WTC11 (cell line): ENCODE measurements at regions not wholly inside any gene's neighbourhood (a gene's known extent, or its start where the extent isn't known, plus 50 kb on each side); places are given as distances from the start of the nearest gene placed in this dataset.

ENCODE experiments used
- ATAC-seq: fragments of 200-7000 bp; cut with Tn5 transposase; 2 replicates; pipeline ENCODE4 v1.10.0; 2021; ENCODE audit warnings: mild to moderate bottlenecking, moderate library complexity
- CTCF ChIA-PET: fragments of 300-600 bp; sonication (Branson Sonifier 250); formaldehyde crosslinking; loops from one replicate; lab custom pipeline; 2021; ENCODE audit warnings: antibody characterized with exemption; lab: Charles Lee
- POLR2A ChIA-PET: fragments of 350-600 bp; sonication (Branson Sonifier 250); formaldehyde crosslinking; loops from one replicate; lab custom pipeline; 2021; ENCODE audit warnings: antibody characterized with exemption; lab: Charles Lee
- DNase-seq: peaks from one replicate; pipeline ENCODE4 v3.0.0; 2021; ENCODE audit warnings: low spot score
- H3K27ac Mint-ChIP-seq: 2 replicates; pipeline ENCODE4 v1.8.0; 2021; ENCODE audit warnings: mixed read lengths
- H3K27me3 Mint-ChIP-seq: 2 replicates; pipeline ENCODE4 v1.8.0; 2021; ENCODE audit warnings: low read depth, mild to moderate bottlenecking, moderate library complexity, mixed read lengths
- H3K36me3 Mint-ChIP-seq: 2 replicates; pipeline ENCODE4 v1.8.0; 2021; ENCODE audit warnings: mixed read lengths
- H3K4me1 Mint-ChIP-seq: 2 replicates; pipeline ENCODE4 v1.8.0; 2022; ENCODE audit warnings: mixed read lengths
- H3K4me3 Mint-ChIP-seq: 2 replicates; pipeline ENCODE4 v1.8.0; 2021; ENCODE audit warnings: mild to moderate bottlenecking, moderate library complexity, mixed read lengths
- H3K9me3 Mint-ChIP-seq: 2 replicates; pipeline ENCODE4 v1.8.0; 2021; ENCODE audit warnings: mixed read lengths
- EMX1 ChIP-seq: fragments of 250-450 bp; sonication (Bioruptor Pico); IDR thresholded peaks from 2 replicates; pipeline ENCODE4 v1.8.0; 2021; ENCODE audit warnings: mild to moderate bottlenecking
- FOXK1 ChIP-seq: sonication (generic); formaldehyde crosslinking; IDR thresholded peaks from 2 replicates; pipeline ENCODE4 v1.8.0; 2022; ENCODE audit warnings: mild to moderate bottlenecking, moderate library complexity, missing genetic modification reagents
- FOXP1 ChIP-seq: sonication (generic); formaldehyde crosslinking; IDR thresholded peaks from 2 replicates; pipeline ENCODE4 v1.8.0; 2022; ENCODE audit warnings: missing genetic modification reagents, mild to moderate bottlenecking, moderate library complexity, borderline replicate concordance
- MXD4 ChIP-seq: fragments of 250-450 bp; sonication (Bioruptor Pico); IDR thresholded peaks from 2 replicates; pipeline ENCODE4 v1.8.0; 2021; ENCODE audit warnings: mild to moderate bottlenecking, moderate library complexity, borderline replicate concordance
- MYBL2 ChIP-seq: sonication (generic); formaldehyde crosslinking; IDR thresholded peaks from 2 replicates; pipeline ENCODE4 v1.8.1; 2023; ENCODE audit warnings: mild to moderate bottlenecking, moderate library complexity, missing genetic modification reagents
- OVOL2 ChIP-seq: fragments of 250-450 bp; sonication (Bioruptor Pico); IDR thresholded peaks from 2 replicates; pipeline ENCODE4 v1.9.0; 2021; ENCODE audit warnings: mild to moderate bottlenecking, borderline replicate concordance
- RORB ChIP-seq: fragments of 250-450 bp; sonication (Bioruptor Pico); IDR thresholded peaks from 2 replicates; pipeline ENCODE4 v1.9.0; 2021; ENCODE audit warnings: mild to moderate bottlenecking
- TEAD1 ChIP-seq: sonication (generic); formaldehyde crosslinking; IDR thresholded peaks from 2 replicates; pipeline ENCODE4 v1.8.0; 2022; ENCODE audit warnings: mild to moderate bottlenecking, missing genetic modification reagents
- TP53 ChIP-seq: sonication (generic); formaldehyde crosslinking; IDR thresholded peaks from 2 replicates; pipeline ENCODE4 v1.8.1; 2023; ENCODE audit warnings: mild to moderate bottlenecking, missing genetic modification reagents
- ZNF219 ChIP-seq: sonication (generic); formaldehyde crosslinking; IDR thresholded peaks from 2 replicates; pipeline ENCODE4 v1.8.0; 2023; ENCODE audit warnings: missing genetic modification reagents, mild to moderate bottlenecking, borderline replicate concordance
- ZNF396 ChIP-seq: fragments of 250-450 bp; sonication (Bioruptor Pico); IDR thresholded peaks from 2 replicates; pipeline ENCODE4 v1.8.0; 2021; ENCODE audit warnings: mild to moderate bottlenecking, moderate library complexity, borderline replicate concordance
- ZNF671 ChIP-seq: fragments of 250-450 bp; sonication (Bioruptor Pico); IDR thresholded peaks from 2 replicates; pipeline ENCODE4 v1.8.0; 2021; ENCODE audit warnings: mild to moderate bottlenecking
- TF ChIP-seq, protein P1 (sequence below): sonication (generic); formaldehyde crosslinking; IDR thresholded peaks from 2 replicates; pipeline ENCODE4 v1.8.0; 2022; ENCODE audit warnings: mild to moderate bottlenecking, missing genetic modification reagents
- TF ChIP-seq, protein P2 (sequence below): fragments of 250-450 bp; sonication (Bioruptor Pico); IDR thresholded peaks from 2 replicates; pipeline ENCODE4 v1.9.0; 2021; ENCODE audit warnings: mild to moderate bottlenecking
- TF ChIP-seq, protein P3 (sequence below): sonication (generic); formaldehyde crosslinking; IDR thresholded peaks from 2 replicates; pipeline ENCODE4 v1.8.1; 2022; ENCODE audit warnings: mild to moderate bottlenecking, missing genetic modification reagents, moderate library complexity, borderline replicate concordance
- TF ChIP-seq, protein P4 (sequence below): sonication (generic); formaldehyde crosslinking; IDR thresholded peaks from 2 replicates; pipeline ENCODE4 v1.8.0; 2023; ENCODE audit warnings: mild to moderate bottlenecking, missing genetic modification reagents
- TF ChIP-seq, protein P5 (sequence below): sonication (generic); formaldehyde crosslinking; IDR thresholded peaks from 2 replicates; pipeline ENCODE4 v1.8.0; 2022; ENCODE audit warnings: mild to moderate bottlenecking, missing genetic modification reagents
- TF ChIP-seq, protein P6 (sequence below): sonication (generic); formaldehyde crosslinking; IDR thresholded peaks from 2 replicates; pipeline ENCODE4 v1.8.0; 2022; ENCODE audit warnings: mild to moderate bottlenecking, missing genetic modification reagents
- TF ChIP-seq, protein P7 (sequence below): sonication (generic); formaldehyde crosslinking; IDR thresholded peaks from 2 replicates; pipeline ENCODE4 v1.8.0; 2022; ENCODE audit warnings: mild to moderate bottlenecking, missing genetic modification reagents
- TF ChIP-seq, protein P8 (sequence below): fragments of 200-600 bp; IDR thresholded peaks from 2 replicates; pipeline ENCODE4 v1.8.0; 2022; ENCODE audit warnings: antibody characterized with exemption
- TF ChIP-seq, protein P9 (sequence below): sonication (generic); formaldehyde crosslinking; IDR thresholded peaks from 2 replicates; pipeline ENCODE4 v1.8.1; 2023; ENCODE audit warnings: mild to moderate bottlenecking, missing genetic modification reagents

DNA sequence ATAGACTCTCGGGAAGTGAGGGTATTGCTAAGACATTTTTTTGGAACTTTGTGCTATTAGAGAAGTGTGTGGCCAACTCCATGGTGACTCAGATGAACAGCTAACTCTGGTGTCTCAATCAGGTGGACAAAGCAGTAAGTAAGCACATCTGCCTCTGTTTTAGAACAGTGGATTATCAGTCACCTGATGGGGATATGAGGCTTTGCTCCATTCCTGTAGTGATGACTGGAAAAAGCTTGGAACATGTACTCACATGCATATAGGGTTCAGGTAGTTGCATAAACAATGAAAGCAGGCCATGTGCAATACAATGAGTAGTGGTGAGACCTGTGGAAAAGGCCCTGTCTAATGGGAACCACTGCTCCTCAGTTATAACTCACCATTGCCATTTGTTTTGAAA is 168.2 kb upstream of the FBN2 start:
- ChIA-PET POLR2A (no interaction called here), CTCF (no interaction called here)
- ATAC-seq (no peak), DNase-seq (no peak)
- no peaks in the 10 kb centered on the region for H3K36me3 Mint-ChIP-seq
- peaks cover 13% of the 10 kb centered on the region for H3K9me3 Mint-ChIP-seq
- H3K4me3 Mint-ChIP-seq: no peak overlapping the region
- TF ChIP-seq ZNF396 (CRISPR knock-in tag) (no peak), TP53 (no peak), RORB (CRISPR knock-in tag) (no peak), FOXP1 (no peak), TEAD1 (no peak), ZNF671 (CRISPR knock-in tag) (no peak), MXD4 (no peak), ZNF219 (CRISPR knock-in tag) (no peak), FOXK1 (no peak), MYBL2 (no peak), EMX1 (CRISPR knock-in tag) (no peak), OVOL2 (CRISPR knock-in tag) (no peak)
- TF ChIP-seq, protein P1, sequence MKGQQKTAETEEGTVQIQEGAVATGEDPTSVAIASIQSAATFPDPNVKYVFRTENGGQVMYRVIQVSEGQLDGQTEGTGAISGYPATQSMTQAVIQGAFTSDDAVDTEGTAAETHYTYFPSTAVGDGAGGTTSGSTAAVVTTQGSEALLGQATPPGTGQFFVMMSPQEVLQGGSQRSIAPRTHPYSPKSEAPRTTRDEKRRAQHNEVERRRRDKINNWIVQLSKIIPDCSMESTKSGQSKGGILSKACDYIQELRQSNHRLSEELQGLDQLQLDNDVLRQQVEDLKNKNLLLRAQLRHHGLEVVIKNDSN: no peak
- TF ChIP-seq, protein P2, sequence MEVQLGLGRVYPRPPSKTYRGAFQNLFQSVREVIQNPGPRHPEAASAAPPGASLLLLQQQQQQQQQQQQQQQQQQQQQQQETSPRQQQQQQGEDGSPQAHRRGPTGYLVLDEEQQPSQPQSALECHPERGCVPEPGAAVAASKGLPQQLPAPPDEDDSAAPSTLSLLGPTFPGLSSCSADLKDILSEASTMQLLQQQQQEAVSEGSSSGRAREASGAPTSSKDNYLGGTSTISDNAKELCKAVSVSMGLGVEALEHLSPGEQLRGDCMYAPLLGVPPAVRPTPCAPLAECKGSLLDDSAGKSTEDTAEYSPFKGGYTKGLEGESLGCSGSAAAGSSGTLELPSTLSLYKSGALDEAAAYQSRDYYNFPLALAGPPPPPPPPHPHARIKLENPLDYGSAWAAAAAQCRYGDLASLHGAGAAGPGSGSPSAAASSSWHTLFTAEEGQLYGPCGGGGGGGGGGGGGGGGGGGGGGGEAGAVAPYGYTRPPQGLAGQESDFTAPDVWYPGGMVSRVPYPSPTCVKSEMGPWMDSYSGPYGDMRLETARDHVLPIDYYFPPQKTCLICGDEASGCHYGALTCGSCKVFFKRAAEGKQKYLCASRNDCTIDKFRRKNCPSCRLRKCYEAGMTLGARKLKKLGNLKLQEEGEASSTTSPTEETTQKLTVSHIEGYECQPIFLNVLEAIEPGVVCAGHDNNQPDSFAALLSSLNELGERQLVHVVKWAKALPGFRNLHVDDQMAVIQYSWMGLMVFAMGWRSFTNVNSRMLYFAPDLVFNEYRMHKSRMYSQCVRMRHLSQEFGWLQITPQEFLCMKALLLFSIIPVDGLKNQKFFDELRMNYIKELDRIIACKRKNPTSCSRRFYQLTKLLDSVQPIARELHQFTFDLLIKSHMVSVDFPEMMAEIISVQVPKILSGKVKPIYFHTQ (CRISPR knock-in tag): no peak
- TF ChIP-seq, protein P3, sequence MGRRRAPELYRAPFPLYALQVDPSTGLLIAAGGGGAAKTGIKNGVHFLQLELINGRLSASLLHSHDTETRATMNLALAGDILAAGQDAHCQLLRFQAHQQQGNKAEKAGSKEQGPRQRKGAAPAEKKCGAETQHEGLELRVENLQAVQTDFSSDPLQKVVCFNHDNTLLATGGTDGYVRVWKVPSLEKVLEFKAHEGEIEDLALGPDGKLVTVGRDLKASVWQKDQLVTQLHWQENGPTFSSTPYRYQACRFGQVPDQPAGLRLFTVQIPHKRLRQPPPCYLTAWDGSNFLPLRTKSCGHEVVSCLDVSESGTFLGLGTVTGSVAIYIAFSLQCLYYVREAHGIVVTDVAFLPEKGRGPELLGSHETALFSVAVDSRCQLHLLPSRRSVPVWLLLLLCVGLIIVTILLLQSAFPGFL (CRISPR knock-in tag): no peak
- TF ChIP-seq, protein P4, sequence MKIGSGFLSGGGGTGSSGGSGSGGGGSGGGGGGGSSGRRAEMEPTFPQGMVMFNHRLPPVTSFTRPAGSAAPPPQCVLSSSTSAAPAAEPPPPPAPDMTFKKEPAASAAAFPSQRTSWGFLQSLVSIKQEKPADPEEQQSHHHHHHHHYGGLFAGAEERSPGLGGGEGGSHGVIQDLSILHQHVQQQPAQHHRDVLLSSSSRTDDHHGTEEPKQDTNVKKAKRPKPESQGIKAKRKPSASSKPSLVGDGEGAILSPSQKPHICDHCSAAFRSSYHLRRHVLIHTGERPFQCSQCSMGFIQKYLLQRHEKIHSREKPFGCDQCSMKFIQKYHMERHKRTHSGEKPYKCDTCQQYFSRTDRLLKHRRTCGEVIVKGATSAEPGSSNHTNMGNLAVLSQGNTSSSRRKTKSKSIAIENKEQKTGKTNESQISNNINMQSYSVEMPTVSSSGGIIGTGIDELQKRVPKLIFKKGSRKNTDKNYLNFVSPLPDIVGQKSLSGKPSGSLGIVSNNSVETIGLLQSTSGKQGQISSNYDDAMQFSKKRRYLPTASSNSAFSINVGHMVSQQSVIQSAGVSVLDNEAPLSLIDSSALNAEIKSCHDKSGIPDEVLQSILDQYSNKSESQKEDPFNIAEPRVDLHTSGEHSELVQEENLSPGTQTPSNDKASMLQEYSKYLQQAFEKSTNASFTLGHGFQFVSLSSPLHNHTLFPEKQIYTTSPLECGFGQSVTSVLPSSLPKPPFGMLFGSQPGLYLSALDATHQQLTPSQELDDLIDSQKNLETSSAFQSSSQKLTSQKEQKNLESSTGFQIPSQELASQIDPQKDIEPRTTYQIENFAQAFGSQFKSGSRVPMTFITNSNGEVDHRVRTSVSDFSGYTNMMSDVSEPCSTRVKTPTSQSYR (CRISPR knock-in tag): no peak
- TF ChIP-seq, protein P5, sequence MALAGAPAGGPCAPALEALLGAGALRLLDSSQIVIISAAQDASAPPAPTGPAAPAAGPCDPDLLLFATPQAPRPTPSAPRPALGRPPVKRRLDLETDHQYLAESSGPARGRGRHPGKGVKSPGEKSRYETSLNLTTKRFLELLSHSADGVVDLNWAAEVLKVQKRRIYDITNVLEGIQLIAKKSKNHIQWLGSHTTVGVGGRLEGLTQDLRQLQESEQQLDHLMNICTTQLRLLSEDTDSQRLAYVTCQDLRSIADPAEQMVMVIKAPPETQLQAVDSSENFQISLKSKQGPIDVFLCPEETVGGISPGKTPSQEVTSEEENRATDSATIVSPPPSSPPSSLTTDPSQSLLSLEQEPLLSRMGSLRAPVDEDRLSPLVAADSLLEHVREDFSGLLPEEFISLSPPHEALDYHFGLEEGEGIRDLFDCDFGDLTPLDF (CRISPR knock-in tag): no peak
- TF ChIP-seq, protein P6, sequence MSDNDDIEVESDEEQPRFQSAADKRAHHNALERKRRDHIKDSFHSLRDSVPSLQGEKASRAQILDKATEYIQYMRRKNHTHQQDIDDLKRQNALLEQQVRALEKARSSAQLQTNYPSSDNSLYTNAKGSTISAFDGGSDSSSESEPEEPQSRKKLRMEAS (CRISPR knock-in tag): no peak
- no peaks in the 10 kb centered on the region for H3K27me3 Mint-ChIP-seq
- no peak overlapping the region for H3K27ac Mint-ChIP-seq
- H3K4me1 Mint-ChIP-seq: peaks cover 12% of the 10 kb centered on the region

DNA sequence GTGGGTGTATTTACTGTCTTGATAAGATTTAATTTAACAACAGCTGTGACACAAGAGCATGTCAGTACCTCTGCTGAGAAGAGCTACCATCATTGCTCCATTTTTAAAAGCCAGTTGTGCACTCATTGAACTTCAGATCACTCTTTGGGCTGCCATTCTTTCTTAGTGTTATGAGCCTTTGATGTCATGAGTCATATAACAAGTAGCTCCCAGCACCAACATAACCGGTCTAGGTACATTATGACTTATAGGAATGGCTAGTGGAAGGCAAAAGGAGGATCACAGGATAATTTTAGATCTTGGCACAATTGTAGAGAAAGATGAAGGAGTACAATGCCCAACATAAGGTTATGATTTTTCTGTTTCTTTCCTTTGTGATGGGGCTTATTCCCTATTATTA is 170.8 kb upstream of the FBN2 start:
- Mint-ChIP-seq H3K27me3 (no peaks in the 10 kb centered on the region), H3K27ac (no peak overlapping the region), H3K9me3 (peaks cover 16% of the 10 kb centered on the region), H3K36me3 (no peaks in the 10 kb centered on the region), H3K4me3 (no peak overlapping the region), H3K4me1 (no peaks in the 10 kb centered on the region)
- POLR2A ChIA-PET: no interaction called here
- no peak for DNase-seq
- no peak for ATAC-seq
- CTCF ChIA-PET: no interaction called here
- TF ChIP-seq MXD4: no peak
- TF ChIP-seq ZNF671 (CRISPR knock-in tag): no peak
- TF ChIP-seq, protein P7, sequence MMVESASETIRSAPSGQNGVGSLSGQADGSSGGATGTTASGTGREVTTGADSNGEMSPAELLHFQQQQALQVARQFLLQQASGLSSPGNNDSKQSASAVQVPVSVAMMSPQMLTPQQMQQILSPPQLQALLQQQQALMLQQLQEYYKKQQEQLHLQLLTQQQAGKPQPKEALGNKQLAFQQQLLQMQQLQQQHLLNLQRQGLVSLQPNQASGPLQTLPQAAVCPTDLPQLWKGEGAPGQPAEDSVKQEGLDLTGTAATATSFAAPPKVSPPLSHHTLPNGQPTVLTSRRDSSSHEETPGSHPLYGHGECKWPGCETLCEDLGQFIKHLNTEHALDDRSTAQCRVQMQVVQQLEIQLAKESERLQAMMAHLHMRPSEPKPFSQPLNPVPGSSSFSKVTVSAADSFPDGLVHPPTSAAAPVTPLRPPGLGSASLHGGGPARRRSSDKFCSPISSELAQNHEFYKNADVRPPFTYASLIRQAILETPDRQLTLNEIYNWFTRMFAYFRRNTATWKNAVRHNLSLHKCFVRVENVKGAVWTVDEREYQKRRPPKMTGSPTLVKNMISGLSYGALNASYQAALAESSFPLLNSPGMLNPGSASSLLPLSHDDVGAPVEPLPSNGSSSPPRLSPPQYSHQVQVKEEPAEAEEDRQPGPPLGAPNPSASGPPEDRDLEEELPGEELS (CRISPR knock-in tag): no peak
- TF ChIP-seq, protein P8, sequence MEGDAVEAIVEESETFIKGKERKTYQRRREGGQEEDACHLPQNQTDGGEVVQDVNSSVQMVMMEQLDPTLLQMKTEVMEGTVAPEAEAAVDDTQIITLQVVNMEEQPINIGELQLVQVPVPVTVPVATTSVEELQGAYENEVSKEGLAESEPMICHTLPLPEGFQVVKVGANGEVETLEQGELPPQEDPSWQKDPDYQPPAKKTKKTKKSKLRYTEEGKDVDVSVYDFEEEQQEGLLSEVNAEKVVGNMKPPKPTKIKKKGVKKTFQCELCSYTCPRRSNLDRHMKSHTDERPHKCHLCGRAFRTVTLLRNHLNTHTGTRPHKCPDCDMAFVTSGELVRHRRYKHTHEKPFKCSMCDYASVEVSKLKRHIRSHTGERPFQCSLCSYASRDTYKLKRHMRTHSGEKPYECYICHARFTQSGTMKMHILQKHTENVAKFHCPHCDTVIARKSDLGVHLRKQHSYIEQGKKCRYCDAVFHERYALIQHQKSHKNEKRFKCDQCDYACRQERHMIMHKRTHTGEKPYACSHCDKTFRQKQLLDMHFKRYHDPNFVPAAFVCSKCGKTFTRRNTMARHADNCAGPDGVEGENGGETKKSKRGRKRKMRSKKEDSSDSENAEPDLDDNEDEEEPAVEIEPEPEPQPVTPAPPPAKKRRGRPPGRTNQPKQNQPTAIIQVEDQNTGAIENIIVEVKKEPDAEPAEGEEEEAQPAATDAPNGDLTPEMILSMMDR: no peak
- TF ChIP-seq, protein P5 (CRISPR knock-in tag): no peak
- TF ChIP-seq, protein P9, sequence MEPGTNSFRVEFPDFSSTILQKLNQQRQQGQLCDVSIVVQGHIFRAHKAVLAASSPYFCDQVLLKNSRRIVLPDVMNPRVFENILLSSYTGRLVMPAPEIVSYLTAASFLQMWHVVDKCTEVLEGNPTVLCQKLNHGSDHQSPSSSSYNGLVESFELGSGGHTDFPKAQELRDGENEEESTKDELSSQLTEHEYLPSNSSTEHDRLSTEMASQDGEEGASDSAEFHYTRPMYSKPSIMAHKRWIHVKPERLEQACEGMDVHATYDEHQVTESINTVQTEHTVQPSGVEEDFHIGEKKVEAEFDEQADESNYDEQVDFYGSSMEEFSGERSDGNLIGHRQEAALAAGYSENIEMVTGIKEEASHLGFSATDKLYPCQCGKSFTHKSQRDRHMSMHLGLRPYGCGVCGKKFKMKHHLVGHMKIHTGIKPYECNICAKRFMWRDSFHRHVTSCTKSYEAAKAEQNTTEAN: no peak
